ENCODE measurements at regions not wholly inside any gene's neighbourhood (a gene's known extent, or its start where the extent isn't known, plus 50 kb on each side); places are given as distances from the start of the nearest gene placed in this dataset.

GRCh38 chrX:2587146-2587545 is 86.4 kb upstream of the DHRSX start:
- no peak overlapping the region for H3K27ac ChIP-seq
- no peak overlapping the region for H3K4me3 ChIP-seq (ENCODE audit: low read depth in 1 of 2, low read length in 1 of 2)
- peaks cover 52% of the 10 kb centered on the region for H3K27me3 ChIP-seq
- TF ChIP-seq CTCF (IDR thresholded peaks at IDR 0.05), result no peak
- no peaks in the 10 kb centered on the region for H3K9me3 ChIP-seq
- H3K4me1 ChIP-seq (ENCODE audit: control insufficient read depth in 1 of 2, insufficient read depth in 1 of 2, low read depth in 1 of 2, low read length in 1 of 2), result no peaks in the 10 kb centered on the region
- no peaks in the 10 kb centered on the region for H3K36me3 ChIP-seq

GRCh38 chrX:2585158-2585470 is 84.3 kb upstream of the DHRSX start:
- Histone ChIP-seq H3K9me3 (no peaks in the 10 kb centered on the region), H3K4me1 (ENCODE audit: control insufficient read depth in 1 of 2, insufficient read depth in 1 of 2, low read depth in 1 of 2, low read length in 1 of 2) (no peaks in the 10 kb centered on the region), H3K27me3 (peaks cover 71% of the 10 kb centered on the region), H3K36me3 (no peaks in the 10 kb centered on the region), H3K27ac (no peak overlapping the region), H3K4me3 (ENCODE audit: low read depth in 1 of 2, low read length in 1 of 2) (no peak overlapping the region)
- TF ChIP-seq CTCF (IDR thresholded peaks at IDR 0.05), result no peak

- H3K27me3 ChIP-seq, result peaks cover 77% of the 10 kb centered on the region
- H3K36me3 ChIP-seq, result no peaks in the 10 kb centered on the region
- H3K9me3 ChIP-seq, result no peaks in the 10 kb centered on the region
- no peak for TF ChIP-seq CTCF (IDR thresholded peaks at IDR 0.05)
- no peaks in the 10 kb centered on the region for H3K4me1 ChIP-seq (ENCODE audit: control insufficient read depth in 1 of 2, insufficient read depth in 1 of 2, low read depth in 1 of 2, low read length in 1 of 2)
- H3K4me3 ChIP-seq (ENCODE audit: low read depth in 1 of 2, low read length in 1 of 2), result no peak overlapping the region
- H3K27ac ChIP-seq, result no peak overlapping the region
Measured at GRCh38 chrX:2584251-2585157, 83.7 kb upstream of the DHRSX start.

- no peaks in the 10 kb centered on the region for H3K9me3 ChIP-seq
- H3K4me1 ChIP-seq (ENCODE audit: control insufficient read depth in 1 of 2, insufficient read depth in 1 of 2, low read depth in 1 of 2, low read length in 1 of 2), result no peaks in the 10 kb centered on the region
- no peaks in the 10 kb centered on the region for H3K36me3 ChIP-seq
- TF ChIP-seq CTCF (IDR thresholded peaks at IDR 0.05), result no peak
- H3K27ac ChIP-seq, result no peak overlapping the region
- peaks cover 84% of the 10 kb centered on the region for H3K27me3 ChIP-seq
- H3K4me3 ChIP-seq (ENCODE audit: low read depth in 1 of 2, low read length in 1 of 2), result no peak overlapping the region
Measured at GRCh38 chrX:2583194-2584162, 82.7 kb upstream of the DHRSX start.

GRCh38 chrX:2582667-2583066 is 81.9 kb upstream of the DHRSX start:
- peaks cover 84% of the 10 kb centered on the region for H3K27me3 ChIP-seq
- no peak overlapping the region for H3K4me3 ChIP-seq (ENCODE audit: low read depth in 1 of 2, low read length in 1 of 2)
- H3K9me3 ChIP-seq, result no peaks in the 10 kb centered on the region
- no peak overlapping the region for H3K27ac ChIP-seq
- no peaks in the 10 kb centered on the region for H3K4me1 ChIP-seq (ENCODE audit: control insufficient read depth in 1 of 2, insufficient read depth in 1 of 2, low read depth in 1 of 2, low read length in 1 of 2)
- no peak for TF ChIP-seq CTCF (IDR thresholded peaks at IDR 0.05)
- H3K36me3 ChIP-seq, result no peaks in the 10 kb centered on the region

Data from neutrophil (primary cell).